ENCODE measurements at regions not wholly inside any gene's neighbourhood (a gene's known extent, or its start where the extent isn't known, plus 50 kb on each side); places are given as distances from the start of the nearest gene placed in this dataset.

DNA sequence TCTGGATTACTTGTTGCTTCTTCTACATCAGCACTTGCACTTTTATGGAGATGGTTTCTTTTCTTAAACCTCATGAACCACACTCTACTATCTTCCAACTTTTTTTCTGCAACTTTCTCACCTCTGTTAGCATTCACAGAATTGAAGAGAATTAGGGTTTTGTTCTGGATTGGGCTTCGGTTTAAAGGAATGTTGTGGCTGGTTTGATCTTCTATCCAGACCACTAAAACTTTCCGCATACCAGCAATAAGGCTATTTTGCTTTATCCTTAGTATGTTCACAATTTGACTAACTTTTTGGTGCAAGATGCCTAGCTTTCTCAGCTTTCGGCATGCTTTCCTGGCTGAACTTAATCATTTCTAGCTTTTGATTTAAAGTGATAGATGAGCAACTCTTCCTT, 666.7 kb upstream of the MIR17HG start:
- Mint-ChIP-seq H3K9me3 (no peaks in the 10 kb centered on the region), H3K27me3 (ENCODE audit: low read depth) (no peaks in the 10 kb centered on the region), H3K4me3 (no peak overlapping the region), H3K4me1 (no peaks in the 10 kb centered on the region), H3K27ac (no peak overlapping the region), H3K36me3 (no peaks in the 10 kb centered on the region)
- DNase-seq (ENCODE audit: low spot score) (no peak), ATAC-seq (no peak)
- ChIA-PET CTCF (no interaction called here), POLR2A (no interaction called here)
- TF ChIP-seq NR3C1 (CRISPR knock-in tag; conservative IDR thresholded peaks at IDR 0.05; ENCODE audit: low read depth) (no peak), ZNF121 (CRISPR knock-in tag; IDR thresholded peaks at IDR 0.05) (no peak), ZNF232 (CRISPR knock-in tag; IDR thresholded peaks at IDR 0.05) (no peak), TEAD4 (CRISPR knock-in tag; IDR thresholded peaks at IDR 0.05) (no peak), ZNF423 (CRISPR knock-in tag; IDR thresholded peaks at IDR 0.05) (no peak), NFATC4 (CRISPR knock-in tag; IDR thresholded peaks at IDR 0.05) (no peak), PRRX2 (CRISPR knock-in tag; IDR thresholded peaks at IDR 0.05) (no peak), CBFB (CRISPR knock-in tag; IDR thresholded peaks at IDR 0.05; ENCODE audit: low read depth) (no peak), RELA (CRISPR knock-in tag; IDR thresholded peaks at IDR 0.05; ENCODE audit: borderline replicate concordance) (no peak)
- TF ChIP-seq, protein P1, sequence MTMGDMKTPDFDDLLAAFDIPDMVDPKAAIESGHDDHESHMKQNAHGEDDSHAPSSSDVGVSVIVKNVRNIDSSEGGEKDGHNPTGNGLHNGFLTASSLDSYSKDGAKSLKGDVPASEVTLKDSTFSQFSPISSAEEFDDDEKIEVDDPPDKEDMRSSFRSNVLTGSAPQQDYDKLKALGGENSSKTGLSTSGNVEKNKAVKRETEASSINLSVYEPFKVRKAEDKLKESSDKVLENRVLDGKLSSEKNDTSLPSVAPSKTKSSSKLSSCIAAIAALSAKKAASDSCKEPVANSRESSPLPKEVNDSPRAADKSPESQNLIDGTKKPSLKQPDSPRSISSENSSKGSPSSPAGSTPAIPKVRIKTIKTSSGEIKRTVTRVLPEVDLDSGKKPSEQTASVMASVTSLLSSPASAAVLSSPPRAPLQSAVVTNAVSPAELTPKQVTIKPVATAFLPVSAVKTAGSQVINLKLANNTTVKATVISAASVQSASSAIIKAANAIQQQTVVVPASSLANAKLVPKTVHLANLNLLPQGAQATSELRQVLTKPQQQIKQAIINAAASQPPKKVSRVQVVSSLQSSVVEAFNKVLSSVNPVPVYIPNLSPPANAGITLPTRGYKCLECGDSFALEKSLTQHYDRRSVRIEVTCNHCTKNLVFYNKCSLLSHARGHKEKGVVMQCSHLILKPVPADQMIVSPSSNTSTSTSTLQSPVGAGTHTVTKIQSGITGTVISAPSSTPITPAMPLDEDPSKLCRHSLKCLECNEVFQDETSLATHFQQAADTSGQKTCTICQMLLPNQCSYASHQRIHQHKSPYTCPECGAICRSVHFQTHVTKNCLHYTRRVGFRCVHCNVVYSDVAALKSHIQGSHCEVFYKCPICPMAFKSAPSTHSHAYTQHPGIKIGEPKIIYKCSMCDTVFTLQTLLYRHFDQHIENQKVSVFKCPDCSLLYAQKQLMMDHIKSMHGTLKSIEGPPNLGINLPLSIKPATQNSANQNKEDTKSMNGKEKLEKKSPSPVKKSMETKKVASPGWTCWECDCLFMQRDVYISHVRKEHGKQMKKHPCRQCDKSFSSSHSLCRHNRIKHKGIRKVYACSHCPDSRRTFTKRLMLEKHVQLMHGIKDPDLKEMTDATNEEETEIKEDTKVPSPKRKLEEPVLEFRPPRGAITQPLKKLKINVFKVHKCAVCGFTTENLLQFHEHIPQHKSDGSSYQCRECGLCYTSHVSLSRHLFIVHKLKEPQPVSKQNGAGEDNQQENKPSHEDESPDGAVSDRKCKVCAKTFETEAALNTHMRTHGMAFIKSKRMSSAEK (CRISPR knock-in tag; IDR thresholded peaks at IDR 0.05; ENCODE audit: borderline replicate concordance), result no peak
- TF ChIP-seq, protein P2, sequence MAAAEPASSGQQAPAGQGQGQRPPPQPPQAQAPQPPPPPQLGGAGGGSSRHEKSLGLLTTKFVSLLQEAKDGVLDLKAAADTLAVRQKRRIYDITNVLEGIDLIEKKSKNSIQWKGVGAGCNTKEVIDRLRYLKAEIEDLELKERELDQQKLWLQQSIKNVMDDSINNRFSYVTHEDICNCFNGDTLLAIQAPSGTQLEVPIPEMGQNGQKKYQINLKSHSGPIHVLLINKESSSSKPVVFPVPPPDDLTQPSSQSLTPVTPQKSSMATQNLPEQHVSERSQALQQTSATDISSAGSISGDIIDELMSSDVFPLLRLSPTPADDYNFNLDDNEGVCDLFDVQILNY (CRISPR knock-in tag; IDR thresholded peaks at IDR 0.05), result no peak
- TF ChIP-seq, protein P3, sequence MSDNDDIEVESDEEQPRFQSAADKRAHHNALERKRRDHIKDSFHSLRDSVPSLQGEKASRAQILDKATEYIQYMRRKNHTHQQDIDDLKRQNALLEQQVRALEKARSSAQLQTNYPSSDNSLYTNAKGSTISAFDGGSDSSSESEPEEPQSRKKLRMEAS (CRISPR knock-in tag; IDR thresholded peaks at IDR 0.05), result no peak
- TF ChIP-seq, protein P4, sequence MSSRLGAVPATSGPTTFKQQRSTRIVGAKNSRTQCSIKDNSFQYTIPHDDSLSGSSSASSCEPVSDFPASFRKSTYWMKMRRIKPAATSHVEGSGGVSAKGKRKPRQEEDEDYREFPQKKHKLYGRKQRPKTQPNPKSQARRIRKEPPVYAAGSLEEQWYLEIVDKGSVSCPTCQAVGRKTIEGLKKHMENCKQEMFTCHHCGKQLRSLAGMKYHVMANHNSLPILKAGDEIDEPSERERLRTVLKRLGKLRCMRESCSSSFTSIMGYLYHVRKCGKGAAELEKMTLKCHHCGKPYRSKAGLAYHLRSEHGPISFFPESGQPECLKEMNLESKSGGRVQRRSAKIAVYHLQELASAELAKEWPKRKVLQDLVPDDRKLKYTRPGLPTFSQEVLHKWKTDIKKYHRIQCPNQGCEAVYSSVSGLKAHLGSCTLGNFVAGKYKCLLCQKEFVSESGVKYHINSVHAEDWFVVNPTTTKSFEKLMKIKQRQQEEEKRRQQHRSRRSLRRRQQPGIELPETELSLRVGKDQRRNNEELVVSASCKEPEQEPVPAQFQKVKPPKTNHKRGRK (CRISPR knock-in tag; IDR thresholded peaks at IDR 0.05; ENCODE audit: borderline replicate concordance), result no peak
- TF ChIP-seq, protein P5, sequence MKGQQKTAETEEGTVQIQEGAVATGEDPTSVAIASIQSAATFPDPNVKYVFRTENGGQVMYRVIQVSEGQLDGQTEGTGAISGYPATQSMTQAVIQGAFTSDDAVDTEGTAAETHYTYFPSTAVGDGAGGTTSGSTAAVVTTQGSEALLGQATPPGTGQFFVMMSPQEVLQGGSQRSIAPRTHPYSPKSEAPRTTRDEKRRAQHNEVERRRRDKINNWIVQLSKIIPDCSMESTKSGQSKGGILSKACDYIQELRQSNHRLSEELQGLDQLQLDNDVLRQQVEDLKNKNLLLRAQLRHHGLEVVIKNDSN (CRISPR knock-in tag; IDR thresholded peaks at IDR 0.05), result no peak
- TF ChIP-seq, protein P6, sequence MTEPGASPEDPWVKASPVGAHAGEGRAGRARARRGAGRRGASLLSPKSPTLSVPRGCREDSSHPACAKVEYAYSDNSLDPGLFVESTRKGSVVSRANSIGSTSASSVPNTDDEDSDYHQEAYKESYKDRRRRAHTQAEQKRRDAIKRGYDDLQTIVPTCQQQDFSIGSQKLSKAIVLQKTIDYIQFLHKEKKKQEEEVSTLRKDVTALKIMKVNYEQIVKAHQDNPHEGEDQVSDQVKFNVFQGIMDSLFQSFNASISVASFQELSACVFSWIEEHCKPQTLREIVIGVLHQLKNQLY (CRISPR knock-in tag; IDR thresholded peaks at IDR 0.05), result no peak
- TF ChIP-seq, protein P7, sequence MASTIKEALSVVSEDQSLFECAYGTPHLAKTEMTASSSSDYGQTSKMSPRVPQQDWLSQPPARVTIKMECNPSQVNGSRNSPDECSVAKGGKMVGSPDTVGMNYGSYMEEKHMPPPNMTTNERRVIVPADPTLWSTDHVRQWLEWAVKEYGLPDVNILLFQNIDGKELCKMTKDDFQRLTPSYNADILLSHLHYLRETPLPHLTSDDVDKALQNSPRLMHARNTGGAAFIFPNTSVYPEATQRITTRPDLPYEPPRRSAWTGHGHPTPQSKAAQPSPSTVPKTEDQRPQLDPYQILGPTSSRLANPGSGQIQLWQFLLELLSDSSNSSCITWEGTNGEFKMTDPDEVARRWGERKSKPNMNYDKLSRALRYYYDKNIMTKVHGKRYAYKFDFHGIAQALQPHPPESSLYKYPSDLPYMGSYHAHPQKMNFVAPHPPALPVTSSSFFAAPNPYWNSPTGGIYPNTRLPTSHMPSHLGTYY (CRISPR knock-in tag; IDR thresholded peaks at IDR 0.05), result no peak
- TF ChIP-seq, protein P8, sequence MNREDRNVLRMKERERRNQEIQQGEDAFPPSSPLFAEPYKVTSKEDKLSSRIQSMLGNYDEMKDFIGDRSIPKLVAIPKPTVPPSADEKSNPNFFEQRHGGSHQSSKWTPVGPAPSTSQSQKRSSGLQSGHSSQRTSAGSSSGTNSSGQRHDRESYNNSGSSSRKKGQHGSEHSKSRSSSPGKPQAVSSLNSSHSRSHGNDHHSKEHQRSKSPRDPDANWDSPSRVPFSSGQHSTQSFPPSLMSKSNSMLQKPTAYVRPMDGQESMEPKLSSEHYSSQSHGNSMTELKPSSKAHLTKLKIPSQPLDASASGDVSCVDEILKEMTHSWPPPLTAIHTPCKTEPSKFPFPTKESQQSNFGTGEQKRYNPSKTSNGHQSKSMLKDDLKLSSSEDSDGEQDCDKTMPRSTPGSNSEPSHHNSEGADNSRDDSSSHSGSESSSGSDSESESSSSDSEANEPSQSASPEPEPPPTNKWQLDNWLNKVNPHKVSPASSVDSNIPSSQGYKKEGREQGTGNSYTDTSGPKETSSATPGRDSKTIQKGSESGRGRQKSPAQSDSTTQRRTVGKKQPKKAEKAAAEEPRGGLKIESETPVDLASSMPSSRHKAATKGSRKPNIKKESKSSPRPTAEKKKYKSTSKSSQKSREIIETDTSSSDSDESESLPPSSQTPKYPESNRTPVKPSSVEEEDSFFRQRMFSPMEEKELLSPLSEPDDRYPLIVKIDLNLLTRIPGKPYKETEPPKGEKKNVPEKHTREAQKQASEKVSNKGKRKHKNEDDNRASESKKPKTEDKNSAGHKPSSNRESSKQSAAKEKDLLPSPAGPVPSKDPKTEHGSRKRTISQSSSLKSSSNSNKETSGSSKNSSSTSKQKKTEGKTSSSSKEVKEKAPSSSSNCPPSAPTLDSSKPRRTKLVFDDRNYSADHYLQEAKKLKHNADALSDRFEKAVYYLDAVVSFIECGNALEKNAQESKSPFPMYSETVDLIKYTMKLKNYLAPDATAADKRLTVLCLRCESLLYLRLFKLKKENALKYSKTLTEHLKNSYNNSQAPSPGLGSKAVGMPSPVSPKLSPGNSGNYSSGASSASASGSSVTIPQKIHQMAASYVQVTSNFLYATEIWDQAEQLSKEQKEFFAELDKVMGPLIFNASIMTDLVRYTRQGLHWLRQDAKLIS (CRISPR knock-in tag; IDR thresholded peaks at IDR 0.05; ENCODE audit: borderline replicate concordance), result no peak
- TF ChIP-seq, protein P9, sequence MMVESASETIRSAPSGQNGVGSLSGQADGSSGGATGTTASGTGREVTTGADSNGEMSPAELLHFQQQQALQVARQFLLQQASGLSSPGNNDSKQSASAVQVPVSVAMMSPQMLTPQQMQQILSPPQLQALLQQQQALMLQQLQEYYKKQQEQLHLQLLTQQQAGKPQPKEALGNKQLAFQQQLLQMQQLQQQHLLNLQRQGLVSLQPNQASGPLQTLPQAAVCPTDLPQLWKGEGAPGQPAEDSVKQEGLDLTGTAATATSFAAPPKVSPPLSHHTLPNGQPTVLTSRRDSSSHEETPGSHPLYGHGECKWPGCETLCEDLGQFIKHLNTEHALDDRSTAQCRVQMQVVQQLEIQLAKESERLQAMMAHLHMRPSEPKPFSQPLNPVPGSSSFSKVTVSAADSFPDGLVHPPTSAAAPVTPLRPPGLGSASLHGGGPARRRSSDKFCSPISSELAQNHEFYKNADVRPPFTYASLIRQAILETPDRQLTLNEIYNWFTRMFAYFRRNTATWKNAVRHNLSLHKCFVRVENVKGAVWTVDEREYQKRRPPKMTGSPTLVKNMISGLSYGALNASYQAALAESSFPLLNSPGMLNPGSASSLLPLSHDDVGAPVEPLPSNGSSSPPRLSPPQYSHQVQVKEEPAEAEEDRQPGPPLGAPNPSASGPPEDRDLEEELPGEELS (CRISPR knock-in tag; IDR thresholded peaks at IDR 0.05), result no peak
- TF ChIP-seq, protein P10, sequence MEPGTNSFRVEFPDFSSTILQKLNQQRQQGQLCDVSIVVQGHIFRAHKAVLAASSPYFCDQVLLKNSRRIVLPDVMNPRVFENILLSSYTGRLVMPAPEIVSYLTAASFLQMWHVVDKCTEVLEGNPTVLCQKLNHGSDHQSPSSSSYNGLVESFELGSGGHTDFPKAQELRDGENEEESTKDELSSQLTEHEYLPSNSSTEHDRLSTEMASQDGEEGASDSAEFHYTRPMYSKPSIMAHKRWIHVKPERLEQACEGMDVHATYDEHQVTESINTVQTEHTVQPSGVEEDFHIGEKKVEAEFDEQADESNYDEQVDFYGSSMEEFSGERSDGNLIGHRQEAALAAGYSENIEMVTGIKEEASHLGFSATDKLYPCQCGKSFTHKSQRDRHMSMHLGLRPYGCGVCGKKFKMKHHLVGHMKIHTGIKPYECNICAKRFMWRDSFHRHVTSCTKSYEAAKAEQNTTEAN (CRISPR knock-in tag; IDR thresholded peaks at IDR 0.05), result no peak
